A673 (cell line): ENCODE measurements at regions not wholly inside any gene's neighbourhood (a gene's known extent, or its start where the extent isn't known, plus 50 kb on each side); places are given as distances from the start of the nearest gene placed in this dataset.

Experiments
- BruUV-seq: library from RNA; stranded (reverse); fragments of 400-500 nt; replicated peaks from 2 replicates; lab custom pipeline; 2021; lab: Mats Ljungman, UMichigan
- CTCF ChIA-PET: fragments of 300-600 bp; sonication (Branson Sonifier 250); formaldehyde crosslinking; loops from one replicate; lab custom pipeline; 2022; ENCODE audit warnings: antibody characterized with exemption; lab: Charles Lee
- POLR2A ChIA-PET: fragments of 300-600 bp; sonication (Branson Sonifier 250); formaldehyde crosslinking; loops from one replicate; lab custom pipeline; 2022; ENCODE audit warnings: antibody characterized with exemption; ENCODE audit not compliant: low non-redundant PET; lab: Charles Lee
- DNase-seq: peaks from one replicate; pipeline ENCODE4 v3.0.0-alpha.2; 2015; ENCODE audit warnings: low spot score
- H3K27ac ChIP-seq: fragments of 200-600 bp; sonication (generic); 2 replicates; pipeline ENCODE4 v1.5.1; 2016; ENCODE audit warnings: mixed run types, low read depth, mild to moderate bottlenecking, mixed read lengths, antibody characterized with exemption, low read length; ENCODE audit not compliant: poor library complexity, severe bottlenecking
- H3K27me3 ChIP-seq: fragments of 200-600 bp; sonication (generic); replicated peaks from 2 replicates; pipeline ENCODE4 v1.6.1; 2017; ENCODE audit warnings: mixed run types, low read depth, mild to moderate bottlenecking, mixed read lengths, antibody characterized with exemption, low read length; ENCODE audit not compliant: insufficient read depth, poor library complexity
- H3K36me3 ChIP-seq: fragments of 200-600 bp; sonication (generic); 2 replicates; pipeline ENCODE4 v1.6.1; 2016; ENCODE audit warnings: mixed run types, mild to moderate bottlenecking, mixed read lengths, antibody characterized with exemption, low read length; ENCODE audit not compliant: insufficient read depth, poor library complexity, severe bottlenecking
- H3K4me1 ChIP-seq: fragments of 200-600 bp; sonication (generic); 2 replicates; pipeline ENCODE4 v1.6.1; 2017; ENCODE audit warnings: mixed run types, mild to moderate bottlenecking, mixed read lengths, antibody characterized with exemption, low read length; ENCODE audit not compliant: insufficient read depth, poor library complexity, severe bottlenecking
- H3K4me3 ChIP-seq: fragments of 200-600 bp; sonication (generic); 2 replicates; pipeline ENCODE4 v1.5.1; 2016; ENCODE audit warnings: low read depth, mixed run types, mild to moderate bottlenecking, mixed read lengths, low read length; ENCODE audit not compliant: poor library complexity, severe bottlenecking
- H3K9me3 ChIP-seq: fragments of 200-600 bp; sonication (generic); 2 replicates; pipeline ENCODE4 v1.6.1; 2016; ENCODE audit warnings: mixed run types, low read depth, mild to moderate bottlenecking, mixed read lengths, antibody characterized with exemption, low read length; ENCODE audit not compliant: poor library complexity, severe bottlenecking
- CTCF ChIP-seq: fragments of 300-800, 200-600 bp; sonication (generic); conservative IDR thresholded peaks from 2 replicates; pipeline ENCODE4 v1.5.1; 2017; ENCODE audit warnings: low read depth, mild to moderate bottlenecking, antibody characterized with exemption, low read length, moderate library complexity, mixed read lengths
- EZH2 ChIP-seq: fragments of 200-600 bp; sonication (generic); IDR thresholded peaks from 2 replicates; pipeline ENCODE4 v1.6.1; 2017; ENCODE audit warnings: borderline replicate concordance, low read depth, mild to moderate bottlenecking, mixed read lengths, antibody characterized with exemption, low read length; ENCODE audit not compliant: poor library complexity, severe bottlenecking
- intact Hi-C: fragments of 100-400 bp; cut with micrococcal nuclease; formaldehyde crosslinking; loops from one replicate; pipeline ENCODE4 v1.10.0; 2022; ENCODE audit not compliant: unreplicated experiment

- ChIA-PET POLR2A (no interaction called here), CTCF (no interaction called here)
- H3K9me3 ChIP-seq: no peaks in the 10 kb centered on the region
- intact Hi-C loops: no loop called here
- H3K27ac ChIP-seq: no peak overlapping the region
- no peaks in the 10 kb centered on the region for H3K4me1 ChIP-seq
- H3K4me3 ChIP-seq: no peak overlapping the region
- TF ChIP-seq EZH2 (no peak), CTCF (no peak)
- no TSS peak for BruUV-seq
- no peaks in the 10 kb centered on the region for H3K27me3 ChIP-seq
- DNase-seq: no peak
- H3K36me3 ChIP-seq: no peaks in the 10 kb centered on the region
Measured at GRCh38 chr13:60976367-60976766, 439.3 kb downstream of the PCDH20 start.

GRCh38 chr13:60974296-60974695 lies 441.4 kb downstream of the PCDH20 start:
- Histone ChIP-seq H3K9me3 (no peaks in the 10 kb centered on the region), H3K27ac (no peak overlapping the region), H3K4me1 (no peaks in the 10 kb centered on the region), H3K27me3 (no peaks in the 10 kb centered on the region), H3K36me3 (no peaks in the 10 kb centered on the region), H3K4me3 (no peak overlapping the region)
- TF ChIP-seq EZH2 (no peak), CTCF (no peak)
- POLR2A ChIA-PET: no interaction called here
- intact Hi-C loops: no loop called here
- CTCF ChIA-PET: no interaction called here
- DNase-seq: no peak
- no TSS peak for BruUV-seq

GRCh38 chr13:60973529-60973928 lies 442.1 kb downstream of the PCDH20 start:
- CTCF ChIA-PET: no interaction called here
- Histone ChIP-seq H3K36me3 (no peaks in the 10 kb centered on the region), H3K4me3 (no peak overlapping the region), H3K4me1 (no peaks in the 10 kb centered on the region), H3K27ac (no peak overlapping the region), H3K27me3 (no peaks in the 10 kb centered on the region), H3K9me3 (no peaks in the 10 kb centered on the region)
- no TSS peak for BruUV-seq
- POLR2A ChIA-PET: no interaction called here
- intact Hi-C loops: no loop called here
- no peak for TF ChIP-seq EZH2
- TF ChIP-seq CTCF: no peak
- no peak for DNase-seq
